ENCODE measurements at regions not wholly inside any gene's neighbourhood (a gene's known extent, or its start where the extent isn't known, plus 50 kb on each side); places are given as distances from the start of the nearest gene placed in this dataset.

DNA sequence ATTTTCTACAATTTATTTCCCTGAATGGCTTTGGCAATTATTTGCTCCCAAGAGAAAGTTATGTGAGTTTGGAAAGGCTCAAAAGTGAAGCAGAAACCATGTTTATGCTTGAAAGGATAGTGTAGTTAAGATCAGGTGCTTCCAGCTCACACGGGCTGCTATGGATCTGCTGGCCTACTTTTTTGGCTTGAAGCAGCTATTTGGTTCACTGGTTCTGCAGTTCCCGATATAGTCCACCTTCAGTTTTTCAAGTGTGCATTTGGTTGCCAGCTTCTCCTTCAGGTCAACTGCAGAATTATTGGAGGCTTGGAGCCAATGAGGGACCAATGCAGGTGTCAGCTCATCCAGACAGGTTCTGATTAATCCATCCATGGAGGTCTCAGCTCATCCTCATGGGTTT, 484.3 kb upstream of the SEMA3A start:
- no peak for TF ChIP-seq POLR2A (IDR thresholded peaks at IDR 0.05)
- TF ChIP-seq CTCF (IDR thresholded peaks at IDR 0.05) = no peak
